ENCODE measurements at regions not wholly inside any gene's neighbourhood (a gene's known extent, or its start where the extent isn't known, plus 50 kb on each side); places are given as distances from the start of the nearest gene placed in this dataset.

- Histone ChIP-seq H3K9ac (ENCODE audit: low read length) (no peak overlapping the region), H3K36me3 (ENCODE audit: insufficient read depth, low read length) (no peaks in the 10 kb centered on the region), H3K4me2 (ENCODE audit: low read length) (no peak overlapping the region), H3K9me3 (ENCODE audit: insufficient read depth, low read depth, low read length) (peaks cover 6% of the 10 kb centered on the region), H3K79me2 (ENCODE audit: insufficient read depth, low read length) (no peaks in the 10 kb centered on the region), H3K4me3 (ENCODE audit: insufficient read depth, low read depth, low read length) (no peak overlapping the region), H3K27ac (ENCODE audit: low read depth, low read length) (no peak overlapping the region), H3K4me1 (ENCODE audit: insufficient read depth, low read length) (no peaks in the 10 kb centered on the region), H4K20me1 (ENCODE audit: insufficient read depth, low read length) (no peaks in the 10 kb centered on the region), H2AFZ (ENCODE audit: low read depth, low read length) (no peak overlapping the region), H3K27me3 (ENCODE audit: insufficient read depth, low read length) (no peaks in the 10 kb centered on the region)
- Mint-ChIP-seq H3K36me3 (ENCODE audit: low read depth, unreplicated experiment) (no peaks in the 10 kb centered on the region), H3K27ac (ENCODE audit: unreplicated experiment) (no peak overlapping the region), H3K9me3 (ENCODE audit: unreplicated experiment) (peaks cover 9% of the 10 kb centered on the region), H3K4me1 (ENCODE audit: low read depth, unreplicated experiment) (no peaks in the 10 kb centered on the region), H3K4me3 (ENCODE audit: unreplicated experiment) (no peak overlapping the region), H3K27me3 (ENCODE audit: low read depth, unreplicated experiment) (peaks cover 32% of the 10 kb centered on the region)
- FAIRE-seq (no peak), DNase-seq (ENCODE audit: low read depth) (no peak)
- TF ChIP-seq CTCF (IDR thresholded peaks at IDR 0.05; ENCODE audit: insufficient read depth, low read depth, low read length) (no peak), EZH2 (IDR thresholded peaks at IDR 0.05; ENCODE audit: insufficient read depth, low read length) (no peak)
Observed at GRCh38 chr5:1952444-1953099, 69.8 kb upstream of the IRX4 start.

- H3K27me3 Mint-ChIP-seq (ENCODE audit: low read depth, unreplicated experiment): peaks cover 31% of the 10 kb centered on the region
Observed at GRCh38 chr5:1952021-1952420, 69.3 kb upstream of the IRX4 start.

More at GRCh38 chr5:1952021-1952420, 69.3 kb upstream of the IRX4 start:
- H3K4me3 Mint-ChIP-seq (ENCODE audit: unreplicated experiment): no peak overlapping the region
- H3K9me3 Mint-ChIP-seq (ENCODE audit: unreplicated experiment): peaks cover 9% of the 10 kb centered on the region
- Histone ChIP-seq H3K4me2 (ENCODE audit: low read length) (no peak overlapping the region), H3K27ac (ENCODE audit: low read depth, low read length) (no peak overlapping the region), H4K20me1 (ENCODE audit: insufficient read depth, low read length) (no peaks in the 10 kb centered on the region), H3K9me3 (ENCODE audit: insufficient read depth, low read depth, low read length) (peaks cover 6% of the 10 kb centered on the region), H2AFZ (ENCODE audit: low read depth, low read length) (no peak overlapping the region), H3K4me3 (ENCODE audit: insufficient read depth, low read depth, low read length) (no peak overlapping the region), H3K36me3 (ENCODE audit: insufficient read depth, low read length) (no peaks in the 10 kb centered on the region), H3K27me3 (ENCODE audit: insufficient read depth, low read length) (no peaks in the 10 kb centered on the region), H3K9ac (ENCODE audit: low read length) (no peak overlapping the region), H3K79me2 (ENCODE audit: insufficient read depth, low read length) (no peaks in the 10 kb centered on the region), H3K4me1 (ENCODE audit: insufficient read depth, low read length) (no peaks in the 10 kb centered on the region)
- DNase-seq (ENCODE audit: low read depth) (no peak), FAIRE-seq (no peak)
- H3K4me1 Mint-ChIP-seq (ENCODE audit: low read depth, unreplicated experiment): no peaks in the 10 kb centered on the region
- H3K27ac Mint-ChIP-seq (ENCODE audit: unreplicated experiment): no peak overlapping the region
- TF ChIP-seq EZH2 (IDR thresholded peaks at IDR 0.05; ENCODE audit: insufficient read depth, low read length): no peak
- TF ChIP-seq CTCF (IDR thresholded peaks at IDR 0.05; ENCODE audit: insufficient read depth, low read depth, low read length): no peak
- no peaks in the 10 kb centered on the region for H3K36me3 Mint-ChIP-seq (ENCODE audit: low read depth, unreplicated experiment)

Measured in astrocyte (in vitro differentiated cells and primary cell).